Endothelial cell of umbilical vein (primary cell): ENCODE measurements at regions not wholly inside any gene's neighbourhood (a gene's known extent, or its start where the extent isn't known, plus 50 kb on each side); places are given as distances from the start of the nearest gene placed in this dataset.
A peak's percentile ranks its signal among the peaks of the same experiment; 100 is the strongest.

Source experiments
- BruUV-seq: library from RNA; stranded (reverse); fragments of 400-500 nt; replicated peaks from 2 replicates; lab custom pipeline; 2021; lab: Mats Ljungman, UMichigan
- CTCF ChIA-PET: fragments of 300-600, 350-600 bp; sonication (Branson Sonifier 250); formaldehyde crosslinking; loops from one replicate; lab custom pipeline; 2021; ENCODE audit warnings: antibody characterized with exemption, inconsistent platforms; lab: Charles Lee
- POLR2A ChIA-PET: fragments of 300-600, 350-600 bp; sonication (Branson Sonifier 250); formaldehyde crosslinking; loops from one replicate; lab custom pipeline; 2021; ENCODE audit warnings: antibody characterized with exemption, inconsistent platforms; lab: Charles Lee
- DNase-seq: peaks from one replicate; pipeline ENCODE4 v3.0.0-alpha.2; 2011; ENCODE audit warnings: low read depth, low spot score
- FAIRE-seq: peaks from 2 replicates; lab custom pipeline; 2011; peaks lifted over from hg19 to GRCh38; lab: Jason Lieb, UNC
- H2AFZ ChIP-seq: 2 replicates; pipeline ENCODE4 v1.6.0; 2012; ENCODE audit warnings: low read depth, low read length, control low read depth, inconsistent platforms
- H3K27ac ChIP-seq: 2 replicates; pipeline ENCODE4 v1.5.1; 2011; ENCODE audit warnings: low read depth, mild to moderate bottlenecking, control low read depth, low read length, moderate library complexity; ENCODE audit not compliant: insufficient read depth
- H3K27me3 ChIP-seq, 2 experiments: 2 replicates each; pipeline versions ENCODE4 v1.6.0 to v1.6.1; 2011; ENCODE audit warnings: low read length in 2 of 2, mixed read lengths in 1 of 2; ENCODE audit not compliant: control insufficient read depth in 2 of 2, insufficient read depth in 2 of 2
- H3K36me3 ChIP-seq, 2 experiments: 2 replicates in 1 of 2; 3 replicates in 1 of 2; pipeline ENCODE4 v1.5.1; 2011; ENCODE audit warnings: low read length in 2 of 2, mild to moderate bottlenecking in 1 of 2, moderate library complexity in 1 of 2; ENCODE audit not compliant: control insufficient read depth in 2 of 2, insufficient read depth in 2 of 2; ENCODE audit errors: extremely low read depth in 1 of 2
- H3K4me1 ChIP-seq: 3 replicates; pipeline ENCODE4 v1.5.1; 2011; ENCODE audit warnings: mild to moderate bottlenecking, low read length; ENCODE audit not compliant: control insufficient read depth, insufficient read depth; ENCODE audit errors: extremely low read depth
- H3K4me2 ChIP-seq: 2 replicates; pipeline ENCODE4 v1.6.1; 2011; ENCODE audit warnings: low read length, control low read depth, mixed read lengths; ENCODE audit not compliant: insufficient read depth
- H3K4me3 ChIP-seq, 3 experiments: fragments of 200-600 bp in 1 of 3; sonication (generic), shearing (Covaris generic) in 1 of 3; replicated peaks in 1 of 3; 2 replicates each; pipeline ENCODE4 v1.5.1; 2011 to 2016; ENCODE audit warnings: control low read depth in 3 of 3, low read length in 3 of 3, mild to moderate bottlenecking in 2 of 3, inconsistent platforms in 1 of 3, low read depth in 1 of 3, moderate library complexity in 1 of 3; ENCODE audit not compliant: insufficient read depth in 1 of 3
- H3K79me2 ChIP-seq: 2 replicates; pipeline ENCODE4 v1.6.0; 2012; ENCODE audit warnings: low read length, inconsistent platforms; ENCODE audit not compliant: control insufficient read depth, insufficient read depth
- H3K9ac ChIP-seq: replicated peaks from 2 replicates; pipeline ENCODE3; 2011; ENCODE audit warnings: low read length, control low read depth; ENCODE audit not compliant: insufficient read depth; ENCODE audit errors: extremely low read depth
- H3K9me1 ChIP-seq: replicated peaks from 3 replicates; pipeline ENCODE4 v1.6.0; 2011; ENCODE audit warnings: mild to moderate bottlenecking, low read length; ENCODE audit not compliant: control insufficient read depth, insufficient read depth; ENCODE audit errors: extremely low read depth
- H3K9me3 ChIP-seq: replicated peaks from 2 replicates; pipeline ENCODE4 v1.5.1; 2012; ENCODE audit warnings: low read length, inconsistent platforms; ENCODE audit not compliant: control insufficient read depth, insufficient read depth
- H4K20me1 ChIP-seq: replicated peaks from 2 replicates; pipeline ENCODE3; 2011; ENCODE audit warnings: mild to moderate bottlenecking, low read length; ENCODE audit not compliant: control insufficient read depth, insufficient read depth; ENCODE audit errors: extremely low read depth
- CTCF ChIP-seq, 2 donors: IDR thresholded peaks; 1 replicate in 1 of 2; 2 replicates in 1 of 2; pipeline ENCODE4 v1.5.1; 2011; ENCODE audit warnings: low read length in 2 of 2, mild to moderate bottlenecking in 2 of 2, moderate library complexity in 2 of 2, control low read depth in 1 of 2, inconsistent platforms in 1 of 2, low read depth in 1 of 2; ENCODE audit not compliant: insufficient read depth in 1 of 2; ENCODE audit errors: extremely low read depth in 1 of 2
- EZH2 ChIP-seq: IDR thresholded peaks from 2 replicates; pipeline ENCODE4 v1.6.1; 2012; ENCODE audit warnings: borderline replicate concordance, low read depth, mild to moderate bottlenecking, moderate library complexity, low read length, inconsistent platforms; ENCODE audit not compliant: severe bottlenecking
- FOS ChIP-seq: IDR thresholded peaks from 2 replicates; pipeline ENCODE4 v1.6.1; 2011; ENCODE audit warnings: mild to moderate bottlenecking, low read length, moderate library complexity, borderline replicate concordance; ENCODE audit not compliant: insufficient read depth
- GATA2 ChIP-seq: IDR thresholded peaks from 2 replicates; pipeline ENCODE4 v1.7.0; 2011; ENCODE audit warnings: low read depth, mild to moderate bottlenecking, moderate library complexity, mixed read lengths, low read length; ENCODE audit not compliant: insufficient read length, insufficient read depth
- JUN ChIP-seq: IDR thresholded peaks from 2 replicates; pipeline ENCODE4 v1.6.1; 2011; ENCODE audit warnings: borderline replicate concordance, low read depth; ENCODE audit not compliant: insufficient read length, insufficient read depth
- MAX ChIP-seq: IDR thresholded peaks from 2 replicates; pipeline ENCODE4 v1.6.1; 2011; ENCODE audit not compliant: insufficient read depth, insufficient read length
- MYC ChIP-seq: IDR thresholded peaks from one replicate; pipeline ENCODE4 v1.6.1; 2011; ENCODE audit warnings: mild to moderate bottlenecking, low read depth, low read length
- POLR2A ChIP-seq: IDR thresholded peaks from 2 replicates; pipeline ENCODE4 v1.6.1; 2012; ENCODE audit warnings: low read depth, mild to moderate bottlenecking, control low read depth, low read length
- POLR2AphosphoS5 ChIP-seq: IDR thresholded peaks from 2 replicates; pipeline ENCODE4 v1.6.1; 2012; ENCODE audit warnings: low read depth, mild to moderate bottlenecking, control low read depth, low read length, moderate library complexity; ENCODE audit not compliant: insufficient read depth
- dilution Hi-C: fragments of 300-500 bp; cut with MboI; formaldehyde crosslinking; loops from one replicate; pipeline ENCODE4 v1.15.0; 2019; ENCODE audit warnings: low sequenced_read_pairs; ENCODE audit not compliant: extremely low pct_ligation_motif_present
- intact Hi-C: fragments of 100-400 bp; cut with micrococcal nuclease; formaldehyde crosslinking; loops from one replicate; pipeline ENCODE4 v1.10.0; 2022

GRCh38 chr12:106006382-106006781 lies 132.4 kb downstream of the NUAK1 start:
- Histone ChIP-seq H3K27me3 (no peaks in the 10 kb centered on the region), H3K79me2 (no peaks in the 10 kb centered on the region), H3K36me3 (no peaks in the 10 kb centered on the region), H3K9me3 (no peaks in the 10 kb centered on the region), H3K4me3 (no peak overlapping the region), H3K9me1 (no peaks in the 10 kb centered on the region), H3K4me2 (no peak overlapping the region), H2AFZ (peak overlapping the region; percentile 14), H3K9ac (no peak overlapping the region), H4K20me1 (no peaks in the 10 kb centered on the region), H3K27ac (no peak overlapping the region), H3K4me1 (no peaks in the 10 kb centered on the region)
- POLR2A ChIA-PET = no interaction called here
- CTCF ChIA-PET = interaction anchor here (1.0 kb wide), 1 partner anchor 26 kb away, joined by 3 read pairs; no protein-coding TSS in a partner anchor
- DNase-seq (peak; percentile 14), FAIRE-seq (no peak)
- no peak for TF ChIP-seq GATA2
- TF ChIP-seq POLR2A = no peak
- TF ChIP-seq MAX = no peak
- TF ChIP-seq FOS = no peak
- TF ChIP-seq JUN = no peak
- no peak for TF ChIP-seq MYC
- TF ChIP-seq POLR2AphosphoS5 = no peak
- TF ChIP-seq CTCF (IDR thresholded peaks at IDR 0.05; ENCODE audit: extremely low read depth in 1 of 2, insufficient read depth in 1 of 2, low read depth in 1 of 2, low read length in 2 of 2) = no peak
- no peak for TF ChIP-seq EZH2
- dilution Hi-C loops = no loop called here
- intact Hi-C loops = no loop called here
- no TSS peak for BruUV-seq
